ENCODE measurements at regions not wholly inside any gene's neighbourhood (a gene's known extent, or its start where the extent isn't known, plus 50 kb on each side); places are given as distances from the start of the nearest gene placed in this dataset.

DNA sequence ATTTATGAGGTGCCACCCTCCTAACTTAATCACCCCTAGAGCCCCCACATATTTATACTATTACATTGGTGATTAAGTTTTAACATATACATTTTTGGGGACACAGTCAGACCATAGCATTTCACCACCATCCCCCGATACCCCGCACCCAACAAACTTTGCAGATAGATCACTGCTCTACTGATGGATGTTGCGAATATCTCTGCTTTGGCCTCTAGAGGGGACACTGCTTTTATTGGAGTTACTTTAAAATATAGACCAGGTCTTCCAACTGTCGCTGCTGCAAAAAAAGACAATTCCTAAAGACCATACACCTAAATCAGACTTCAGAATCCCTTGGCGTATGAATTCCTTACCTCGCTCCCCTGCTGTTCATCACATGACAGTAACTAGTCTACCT is 115.8 kb upstream of the FSHR start:
- Histone ChIP-seq H3K27me3 (ENCODE audit: control insufficient read depth, insufficient read depth, low read length) (no peaks in the 10 kb centered on the region), H3K4me1 (ENCODE audit: control insufficient read depth, insufficient read depth, low read length) (no peaks in the 10 kb centered on the region), H3K36me3 (ENCODE audit: control insufficient read depth, insufficient read depth, low read length) (no peaks in the 10 kb centered on the region), H3K27ac (ENCODE audit: low read length) (no peak overlapping the region), H3K9me3 (ENCODE audit: control insufficient read depth, insufficient read depth, low read depth, low read length) (no peaks in the 10 kb centered on the region), H3K4me3 (ENCODE audit: low read depth in 2 of 2, low read length in 2 of 2) (no peak overlapping the region)
- ChIA-PET CTCF (no interaction called here), POLR2A (no interaction called here)
- intact Hi-C loops (cut with micrococcal nuclease; ENCODE audit: unreplicated experiment): no loop called here
- no TSS peak for BruUV-seq (replicated peaks)
- ATAC-seq (no peak), DNase-seq (ENCODE audit: low read depth, low spot score) (no peak)
- in situ Hi-C loops (cut with HindIII; ENCODE audit: low pct_unique_long_range_greater_than_20kb, low sequenced_read_pairs): no loop called here
- TF ChIP-seq CTCF (IDR thresholded peaks at IDR 0.05): no peak
- no peak for TF ChIP-seq TCF7L2 (IDR thresholded peaks at IDR 0.05; ENCODE audit: low read depth, low read length)

GRCh38 chr2:49265471-49265870 is 111.2 kb upstream of the FSHR start:
- intact Hi-C loops (cut with micrococcal nuclease; ENCODE audit: unreplicated experiment) (no loop called here), in situ Hi-C loops (cut with HindIII; ENCODE audit: low pct_unique_long_range_greater_than_20kb, low sequenced_read_pairs) (no loop called here)
- no peaks in the 10 kb centered on the region for H3K27me3 ChIP-seq (ENCODE audit: control insufficient read depth, insufficient read depth, low read length)
- CTCF ChIA-PET: no interaction called here
- BruUV-seq (replicated peaks): no TSS peak
- H3K36me3 ChIP-seq (ENCODE audit: control insufficient read depth, insufficient read depth, low read length): no peaks in the 10 kb centered on the region
- no peak for ATAC-seq
- H3K27ac ChIP-seq (ENCODE audit: low read length): no peak overlapping the region
- POLR2A ChIA-PET: no interaction called here
- TF ChIP-seq TCF7L2 (IDR thresholded peaks at IDR 0.05; ENCODE audit: low read depth, low read length): no peak
- no peak overlapping the region for H3K4me3 ChIP-seq (ENCODE audit: low read depth in 2 of 2, low read length in 2 of 2)
- no peaks in the 10 kb centered on the region for H3K9me3 ChIP-seq (ENCODE audit: control insufficient read depth, insufficient read depth, low read depth, low read length)
- H3K4me1 ChIP-seq (ENCODE audit: control insufficient read depth, insufficient read depth, low read length): no peaks in the 10 kb centered on the region
- no peak for DNase-seq (ENCODE audit: low read depth, low spot score)

GRCh38 chr2:49262801-49263560 is 108.7 kb upstream of the FSHR start:
- H3K4me3 ChIP-seq (ENCODE audit: low read depth in 2 of 2, low read length in 2 of 2): no peak overlapping the region
- DNase-seq (ENCODE audit: low read depth, low spot score) (no peak), ATAC-seq (no peak)
- intact Hi-C loops (cut with micrococcal nuclease; ENCODE audit: unreplicated experiment) (no loop called here), in situ Hi-C loops (cut with HindIII; ENCODE audit: low pct_unique_long_range_greater_than_20kb, low sequenced_read_pairs) (no loop called here)
- H3K27ac ChIP-seq (ENCODE audit: low read length): no peak overlapping the region
- CTCF ChIA-PET: no interaction called here
- no TSS peak for BruUV-seq (replicated peaks)
- no peaks in the 10 kb centered on the region for H3K9me3 ChIP-seq (ENCODE audit: control insufficient read depth, insufficient read depth, low read depth, low read length)
- H3K36me3 ChIP-seq (ENCODE audit: control insufficient read depth, insufficient read depth, low read length): no peaks in the 10 kb centered on the region
- TF ChIP-seq CTCF (IDR thresholded peaks at IDR 0.05) (no peak), SIN3A (IDR thresholded peaks at IDR 0.05; ENCODE audit: borderline replicate concordance, insufficient read depth, low read depth, low read length) (no peak), TCF7L2 (IDR thresholded peaks at IDR 0.05; ENCODE audit: low read depth, low read length) (no peak), POLR2AphosphoS5 (IDR thresholded peaks at IDR 0.05; ENCODE audit: low read depth, low read length) (no peak)
- TF ChIP-seq, protein P1, sequence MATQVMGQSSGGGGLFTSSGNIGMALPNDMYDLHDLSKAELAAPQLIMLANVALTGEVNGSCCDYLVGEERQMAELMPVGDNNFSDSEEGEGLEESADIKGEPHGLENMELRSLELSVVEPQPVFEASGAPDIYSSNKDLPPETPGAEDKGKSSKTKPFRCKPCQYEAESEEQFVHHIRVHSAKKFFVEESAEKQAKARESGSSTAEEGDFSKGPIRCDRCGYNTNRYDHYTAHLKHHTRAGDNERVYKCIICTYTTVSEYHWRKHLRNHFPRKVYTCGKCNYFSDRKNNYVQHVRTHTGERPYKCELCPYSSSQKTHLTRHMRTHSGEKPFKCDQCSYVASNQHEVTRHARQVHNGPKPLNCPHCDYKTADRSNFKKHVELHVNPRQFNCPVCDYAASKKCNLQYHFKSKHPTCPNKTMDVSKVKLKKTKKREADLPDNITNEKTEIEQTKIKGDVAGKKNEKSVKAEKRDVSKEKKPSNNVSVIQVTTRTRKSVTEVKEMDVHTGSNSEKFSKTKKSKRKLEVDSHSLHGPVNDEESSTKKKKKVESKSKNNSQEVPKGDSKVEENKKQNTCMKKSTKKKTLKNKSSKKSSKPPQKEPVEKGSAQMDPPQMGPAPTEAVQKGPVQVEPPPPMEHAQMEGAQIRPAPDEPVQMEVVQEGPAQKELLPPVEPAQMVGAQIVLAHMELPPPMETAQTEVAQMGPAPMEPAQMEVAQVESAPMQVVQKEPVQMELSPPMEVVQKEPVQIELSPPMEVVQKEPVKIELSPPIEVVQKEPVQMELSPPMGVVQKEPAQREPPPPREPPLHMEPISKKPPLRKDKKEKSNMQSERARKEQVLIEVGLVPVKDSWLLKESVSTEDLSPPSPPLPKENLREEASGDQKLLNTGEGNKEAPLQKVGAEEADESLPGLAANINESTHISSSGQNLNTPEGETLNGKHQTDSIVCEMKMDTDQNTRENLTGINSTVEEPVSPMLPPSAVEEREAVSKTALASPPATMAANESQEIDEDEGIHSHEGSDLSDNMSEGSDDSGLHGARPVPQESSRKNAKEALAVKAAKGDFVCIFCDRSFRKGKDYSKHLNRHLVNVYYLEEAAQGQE (IDR thresholded peaks at IDR 0.05; ENCODE audit: insufficient read depth in 1 of 2, low read depth in 2 of 2, low read length in 1 of 2): no peak
- no peaks in the 10 kb centered on the region for H3K27me3 ChIP-seq (ENCODE audit: control insufficient read depth, insufficient read depth, low read length)
- POLR2A ChIA-PET: no interaction called here
- no peaks in the 10 kb centered on the region for H3K4me1 ChIP-seq (ENCODE audit: control insufficient read depth, insufficient read depth, low read length)

Measured in Panc1 (cell line).